HepG2 (cell line): ENCODE measurements at regions not wholly inside any gene's neighbourhood (a gene's known extent, or its start where the extent isn't known, plus 50 kb on each side); places are given as distances from the start of the nearest gene placed in this dataset.

Experiments used
- ATAC-seq: fragments of 200-7000 bp; cut with Tn5 transposase; 3 replicates; pipeline ENCODE4 v1.9.1; 2020; ENCODE audit warnings: mild to moderate bottlenecking, moderate library complexity
- BruUV-seq: library from RNA; stranded (reverse); fragments of 400-500 nt; replicated peaks from 2 replicates; lab custom pipeline; 2021; lab: Mats Ljungman, UMichigan
- CTCF ChIA-PET: fragments of 300-600 bp; formaldehyde crosslinking; extraction: SDS; loops from one replicate; lab custom pipeline; 2021; ENCODE audit warnings: low total read pairs, inconsistent platforms, low intra/inter-chr PET ratio; lab: Yijun Ruan, JAX
- POLR2A ChIA-PET: fragments of 350-600 bp; sonication (Branson Sonifier 250); formaldehyde crosslinking; loops from one replicate; lab custom pipeline; 2020; ENCODE audit warnings: antibody characterized with exemption, inconsistent platforms; lab: Yijun Ruan, JAX
- DNase-seq: peaks from one replicate; pipeline ENCODE4 v3.0.0-alpha.2; 2015; ENCODE audit warnings: low spot score
- FAIRE-seq: peaks from 3 replicates; lab custom pipeline; 2011; peaks lifted over from hg19 to GRCh38; lab: Jason Lieb, UNC
- H2AFZ ChIP-seq: one replicate; pipeline ENCODE4 v1.6.1; 2011; ENCODE audit warnings: low read length, inconsistent platforms
- H3K27ac ChIP-seq: fragments of 300-600 bp; 3 replicates; pipeline ENCODE4 v1.8.0; 2011; ENCODE audit warnings: mixed run types, mild to moderate bottlenecking, mixed read lengths, low read length, inconsistent platforms; ENCODE audit not compliant: insufficient read depth; ENCODE audit errors: extremely low read length
- H3K27me3 ChIP-seq, 2 experiments: fragments of 200-600 bp in 1 of 2; 2 replicates in 1 of 2; 3 replicates in 1 of 2; pipeline versions ENCODE4 v1.6.0 to v1.8.0; 2011; ENCODE audit warnings: low read length in 2 of 2, mild to moderate bottlenecking in 2 of 2, moderate library complexity in 2 of 2, inconsistent platforms in 1 of 2; ENCODE audit not compliant: insufficient read depth in 2 of 2, control insufficient read depth in 1 of 2
- H3K36me3 ChIP-seq, 2 experiments: fragments of 200-600 bp in 1 of 2; replicated peaks in 1 of 2; 2 replicates in 1 of 2; 3 replicates in 1 of 2; pipeline versions ENCODE4 v1.5.1 to v1.8.0; 2011; ENCODE audit warnings: low read length in 2 of 2, inconsistent platforms in 1 of 2; ENCODE audit not compliant: insufficient read depth in 2 of 2, control insufficient read depth in 1 of 2
- H3K4me1 ChIP-seq: 2 replicates; pipeline ENCODE4 v1.5.1; 2012; ENCODE audit warnings: low read length, inconsistent platforms; ENCODE audit not compliant: insufficient read depth
- H3K4me2 ChIP-seq: 2 replicates; pipeline ENCODE4 v1.6.0; 2011; ENCODE audit warnings: low read depth, low read length, inconsistent platforms
- H3K4me3 ChIP-seq, 3 experiments: fragments of 200-600 bp in 1 of 3; sonication (generic), shearing (Covaris generic) in 1 of 3; replicated peaks in 1 of 3; 2 replicates each; pipeline ENCODE4 v1.5.1; 2011 to 2016; ENCODE audit warnings: low read length in 3 of 3, inconsistent platforms in 2 of 3, low read depth in 2 of 3, mild to moderate bottlenecking in 2 of 3, control low read depth in 1 of 3, mixed read lengths in 1 of 3; ENCODE audit not compliant: insufficient read depth in 1 of 3
- H3K79me2 ChIP-seq: one replicate; pipeline ENCODE4 v1.6.1; 2011; ENCODE audit warnings: low read length, inconsistent platforms; ENCODE audit not compliant: insufficient read depth
- H3K9ac ChIP-seq: 2 replicates; pipeline ENCODE4 v1.6.0; 2011; ENCODE audit warnings: mild to moderate bottlenecking, low read depth, low read length, inconsistent platforms; ENCODE audit not compliant: insufficient read depth
- H3K9me3 ChIP-seq: 2 replicates; pipeline ENCODE4 v1.5.1; 2012; ENCODE audit warnings: mild to moderate bottlenecking, low read length
- H4K20me1 ChIP-seq: 2 replicates; pipeline ENCODE4 v1.6.0; 2011; ENCODE audit warnings: inconsistent platforms, mild to moderate bottlenecking, low read length, moderate library complexity; ENCODE audit not compliant: insufficient read depth
- CEBPB ChIP-seq: IDR thresholded peaks from 2 replicates; pipeline ENCODE4 v1.6.1; 2011; ENCODE audit warnings: low read depth, low read length, improper control_type of control experiment, borderline replicate concordance
- IRX3 ChIP-seq: sonication (generic); formaldehyde crosslinking; IDR thresholded peaks from 2 replicates; pipeline ENCODE4 v1.8.1; 2023; ENCODE audit warnings: mild to moderate bottlenecking, low read depth, missing genetic modification reagents, borderline replicate concordance
- MTA3 ChIP-seq: sonication (generic); formaldehyde crosslinking; IDR thresholded peaks from 2 replicates; pipeline ENCODE4 v1.4.0; 2020; ENCODE audit warnings: missing genetic modification reagents
- SP5 ChIP-seq: IDR thresholded peaks from 2 replicates; pipeline ENCODE4 v1.6.1; 2016; ENCODE audit warnings: low read depth, borderline replicate concordance
- SPEN ChIP-seq: sonication (generic); formaldehyde crosslinking; IDR thresholded peaks from 2 replicates; pipeline ENCODE4 v1.5.1; 2020; ENCODE audit warnings: low read depth, mild to moderate bottlenecking, missing genetic modification reagents
- TBL1XR1 ChIP-seq: fragments of 150-350 bp; IDR thresholded peaks from 2 replicates; pipeline ENCODE4 v1.6.1; 2014; ENCODE audit warnings: borderline replicate concordance, low read length; ENCODE audit not compliant: partially characterized antibody
- ZNF644 ChIP-seq: IDR thresholded peaks from 2 replicates; pipeline ENCODE4 v1.6.1; 2016; ENCODE audit warnings: low read depth
- ZNF775 ChIP-seq: sonication (generic); formaldehyde crosslinking; IDR thresholded peaks from 2 replicates; pipeline ENCODE4 v1.4.0; 2020; ENCODE audit warnings: missing genetic modification reagents, mild to moderate bottlenecking, moderate library complexity, borderline replicate concordance
- ZZZ3 ChIP-seq: sonication (generic); formaldehyde crosslinking; IDR thresholded peaks from 2 replicates; pipeline ENCODE4 v1.4.0; 2020; ENCODE audit warnings: missing genetic modification reagents, mild to moderate bottlenecking, borderline replicate concordance
- in situ Hi-C: cut with HindIII; loops from 2 replicates; pipeline ENCODE4 v1.10.0; 2017; ENCODE audit warnings: low pct_unique_long_range_greater_than_20kb; ENCODE audit not compliant: extremely low pct_ligation_motif_present
- intact Hi-C: fragments of 100-400 bp; cut with micrococcal nuclease; formaldehyde crosslinking; loops from one replicate; pipeline ENCODE4 v1.10.0; 2022; ENCODE audit not compliant: unreplicated experiment
- TF ChIP-seq, protein P1 (sequence below): sonication (generic); formaldehyde crosslinking; IDR thresholded peaks from 2 replicates; pipeline ENCODE4 v1.5.0; 2020; ENCODE audit warnings: missing genetic modification reagents
- TF ChIP-seq, protein P2 (sequence below): IDR thresholded peaks from 2 replicates; pipeline ENCODE4 v1.6.1; 2016; ENCODE audit warnings: missing biosample characterization, missing genetic modification reagents, low read depth

DNA sequence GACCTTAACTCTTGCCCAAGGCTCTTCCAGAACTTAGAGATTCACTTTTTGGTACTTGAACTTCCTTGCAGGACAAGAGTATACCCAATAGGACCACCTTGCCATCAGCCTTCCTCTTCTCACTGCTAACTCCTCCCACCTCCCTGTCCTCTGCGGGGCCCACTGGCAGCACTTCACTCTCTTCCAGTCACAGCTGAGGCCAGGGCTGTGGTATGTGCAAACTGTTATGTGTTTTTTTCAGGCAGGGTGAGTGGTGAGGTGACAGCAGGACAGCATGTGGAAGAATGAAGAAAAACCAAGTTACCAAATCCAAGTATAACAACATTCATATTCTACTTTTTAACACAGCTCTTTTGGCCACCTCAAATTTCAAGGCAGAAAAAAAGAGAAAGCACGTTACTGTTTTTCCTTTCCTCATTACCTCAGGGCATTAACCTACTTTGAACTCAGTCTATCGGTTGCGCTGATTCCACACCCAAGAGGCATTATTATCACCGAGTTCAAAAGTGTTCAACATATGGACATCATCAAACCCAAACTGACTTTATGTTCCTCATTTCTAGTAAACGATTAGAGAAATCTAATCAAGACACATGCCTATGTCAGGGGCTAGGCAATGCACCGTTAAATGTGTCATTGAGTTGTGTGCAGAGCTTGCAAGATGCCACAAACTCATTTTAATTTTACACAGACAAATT is 605.2 kb upstream of the SYT4 start (continued):
- TF ChIP-seq ZZZ3 (no peak), CEBPB (no peak), SP5 (CRISPR knock-in tag) (no peak), MTA3 (CRISPR knock-in tag) (no peak), ZNF644 (CRISPR knock-in tag) (no peak)
- TF ChIP-seq, all 625 proteins: peak for 0

DNA sequence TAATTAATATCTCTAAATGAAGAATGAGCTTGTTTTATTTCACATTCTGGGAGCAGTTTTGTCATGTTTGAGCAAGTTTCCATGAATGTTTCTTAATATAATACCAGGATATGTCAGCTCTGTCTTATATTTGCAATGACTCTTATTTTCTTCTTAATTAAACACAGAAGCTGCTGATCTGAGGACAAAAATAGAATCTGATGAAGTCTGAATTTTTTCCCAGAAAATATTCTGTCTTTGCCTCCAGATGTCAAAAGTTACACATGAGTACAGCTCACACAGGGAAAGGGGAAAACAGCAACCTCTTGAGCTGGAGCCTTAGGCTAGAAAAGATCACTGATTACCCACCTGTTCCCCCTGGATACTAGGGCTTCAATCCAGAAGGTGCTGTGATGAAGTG is 606.6 kb upstream of the SYT4 start:
- no TSS peak for BruUV-seq
- FAIRE-seq (no peak), ATAC-seq (no peak), DNase-seq (no peak)
- no peak for TF ChIP-seq ZNF775 (CRISPR knock-in tag)
- no peak for TF ChIP-seq IRX3 (CRISPR knock-in tag)
- TF ChIP-seq, protein P1, sequence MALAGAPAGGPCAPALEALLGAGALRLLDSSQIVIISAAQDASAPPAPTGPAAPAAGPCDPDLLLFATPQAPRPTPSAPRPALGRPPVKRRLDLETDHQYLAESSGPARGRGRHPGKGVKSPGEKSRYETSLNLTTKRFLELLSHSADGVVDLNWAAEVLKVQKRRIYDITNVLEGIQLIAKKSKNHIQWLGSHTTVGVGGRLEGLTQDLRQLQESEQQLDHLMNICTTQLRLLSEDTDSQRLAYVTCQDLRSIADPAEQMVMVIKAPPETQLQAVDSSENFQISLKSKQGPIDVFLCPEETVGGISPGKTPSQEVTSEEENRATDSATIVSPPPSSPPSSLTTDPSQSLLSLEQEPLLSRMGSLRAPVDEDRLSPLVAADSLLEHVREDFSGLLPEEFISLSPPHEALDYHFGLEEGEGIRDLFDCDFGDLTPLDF, result no peak
- TF ChIP-seq SPEN (CRISPR knock-in tag), result no peak
- TF ChIP-seq TBL1XR1, result no peak
- TF ChIP-seq, protein P2, sequence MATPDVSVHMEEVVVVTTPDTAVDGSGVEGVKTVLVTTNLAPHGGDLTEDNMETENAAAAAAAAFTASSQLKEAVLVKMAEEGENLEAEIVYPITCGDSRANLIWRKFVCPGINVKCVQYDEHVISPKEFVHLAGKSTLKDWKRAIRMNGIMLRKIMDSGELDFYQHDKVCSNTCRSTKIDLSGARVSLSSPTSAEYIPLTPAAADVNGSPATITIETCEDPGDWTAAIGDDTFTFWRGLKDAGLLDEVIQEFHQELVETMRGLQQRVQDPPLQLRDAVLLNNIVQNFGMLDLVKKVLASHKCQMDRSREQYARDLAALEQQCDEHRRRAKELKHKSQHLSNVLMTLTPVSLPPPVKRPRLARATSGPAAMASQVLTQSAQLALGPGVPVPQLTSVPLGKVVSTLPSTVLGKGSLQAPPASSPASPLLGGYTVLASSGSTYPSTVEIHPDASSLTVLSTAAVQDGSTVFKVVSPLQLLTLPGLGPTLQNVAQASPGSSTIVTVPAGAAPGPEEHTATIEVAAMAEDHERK, result no peak
- no peaks in the 10 kb centered on the region for H3K79me2 ChIP-seq
- H3K36me3 ChIP-seq, result no peaks in the 10 kb centered on the region
- in situ Hi-C loops, result no loop called here
- CTCF ChIA-PET, result no interaction called here
- no peaks in the 10 kb centered on the region for H3K27me3 ChIP-seq
- H3K4me2 ChIP-seq, result no peak overlapping the region
- peaks cover 87% of the 10 kb centered on the region for H3K9me3 ChIP-seq
- H3K4me1 ChIP-seq, result no peaks in the 10 kb centered on the region
- no peak overlapping the region for H3K9ac ChIP-seq
- H3K4me3 ChIP-seq, result no peak overlapping the region
- H3K27ac ChIP-seq, result no peak overlapping the region
- H4K20me1 ChIP-seq, result no peaks in the 10 kb centered on the region
- no peak overlapping the region for H2AFZ ChIP-seq
- intact Hi-C loops, result no loop called here
- POLR2A ChIA-PET, result no interaction called here
